HFFc6 (cell line): ENCODE measurements at regions not wholly inside any gene's neighbourhood (a gene's known extent, or its start where the extent isn't known, plus 50 kb on each side); places are given as distances from the start of the nearest gene placed in this dataset.

Source experiments
- DNase-seq: peaks from one replicate; pipeline ENCODE4 v3.0.0-alpha.2; 2018
- H3K27ac Mint-ChIP-seq: 2 replicates; pipeline ENCODE4 v1.8.0; 2020; ENCODE audit warnings: mild to moderate bottlenecking, mixed read lengths
- H3K27me3 Mint-ChIP-seq: 2 replicates; pipeline ENCODE4 v1.8.0; 2021; ENCODE audit warnings: mild to moderate bottlenecking, moderate library complexity, mixed read lengths; ENCODE audit not compliant: insufficient read depth
- H3K36me3 Mint-ChIP-seq: 2 replicates; pipeline ENCODE4 v1.8.0; 2021; ENCODE audit warnings: low read depth, mixed read lengths
- H3K4me1 Mint-ChIP-seq: 2 replicates; pipeline ENCODE4 v1.8.0; 2020; ENCODE audit warnings: low read depth, mixed read lengths
- H3K4me3 Mint-ChIP-seq: 2 replicates; pipeline ENCODE4 v1.8.0; 2020; ENCODE audit warnings: mild to moderate bottlenecking, moderate library complexity, mixed read lengths
- H3K9me3 Mint-ChIP-seq: 2 replicates; pipeline ENCODE4 v1.8.0; 2020; ENCODE audit warnings: mild to moderate bottlenecking, mixed read lengths
- CTCF ChIP-seq: fragments of 200-600 bp; sonication (generic); IDR thresholded peaks from 2 replicates; pipeline ENCODE4 v1.5.0; 2021; ENCODE audit warnings: antibody characterized with exemption, mild to moderate bottlenecking

- peaks cover 1% of the 10 kb centered on the region; the same call in 1 of the 2 replicates for H3K27me3 Mint-ChIP-seq
- no peak for DNase-seq
- H3K9me3 Mint-ChIP-seq: peaks cover 42% of the 10 kb centered on the region
- no peaks in the 10 kb centered on the region for H3K4me1 Mint-ChIP-seq
- H3K36me3 Mint-ChIP-seq: no peaks in the 10 kb centered on the region
- no peak overlapping the region for H3K27ac Mint-ChIP-seq
- TF ChIP-seq CTCF: no peak
- no peak overlapping the region for H3K4me3 Mint-ChIP-seq
Measured at GRCh38 chr17:22506231-22506630, 813.9 kb downstream of the KCNJ18 start.

- Mint-ChIP-seq H3K27ac (no peak overlapping the region), H3K27me3 (peaks cover 2% of the 10 kb centered on the region; the same call in 1 of the 2 replicates)
Measured at GRCh38 chr17:22506861-22507260, 814.5 kb downstream of the KCNJ18 start.

GRCh38 chr17:22507823-22508222 lies 815.5 kb downstream of the KCNJ18 start:
- H3K27ac Mint-ChIP-seq: no peak overlapping the region
- H3K9me3 Mint-ChIP-seq: peaks cover 39% of the 10 kb centered on the region
- DNase-seq: no peak
- H3K4me1 Mint-ChIP-seq: no peaks in the 10 kb centered on the region
- H3K4me3 Mint-ChIP-seq: no peak overlapping the region
- peaks cover 5% of the 10 kb centered on the region; the same call in 1 of the 2 replicates for H3K27me3 Mint-ChIP-seq
- no peak for TF ChIP-seq CTCF
- no peaks in the 10 kb centered on the region for H3K36me3 Mint-ChIP-seq

More at GRCh38 chr17:22506861-22507260, 814.5 kb downstream of the KCNJ18 start:
- no peak for DNase-seq
- H3K4me1 Mint-ChIP-seq: no peaks in the 10 kb centered on the region
- H3K9me3 Mint-ChIP-seq: peaks cover 42% of the 10 kb centered on the region
- no peak overlapping the region for H3K4me3 Mint-ChIP-seq
- H3K36me3 Mint-ChIP-seq: no peaks in the 10 kb centered on the region
- no peak for TF ChIP-seq CTCF

GRCh38 chr17:22510504-22510903 lies 818.2 kb downstream of the KCNJ18 start:
- TF ChIP-seq CTCF: no peak
- H3K4me3 Mint-ChIP-seq: no peak overlapping the region
- no peaks in the 10 kb centered on the region for H3K4me1 Mint-ChIP-seq
- H3K27ac Mint-ChIP-seq: no peak overlapping the region
- no peaks in the 10 kb centered on the region for H3K36me3 Mint-ChIP-seq
- H3K27me3 Mint-ChIP-seq: peaks cover 4% of the 10 kb centered on the region; the same call in 1 of the 2 replicates
- DNase-seq: no peak
- peaks cover 43% of the 10 kb centered on the region for H3K9me3 Mint-ChIP-seq

GRCh38 chr17:22511431-22511830 lies 819.1 kb downstream of the KCNJ18 start:
- Mint-ChIP-seq H3K9me3 (peaks cover 43% of the 10 kb centered on the region), H3K4me1 (no peaks in the 10 kb centered on the region), H3K4me3 (no peak overlapping the region), H3K27me3 (peaks cover 4% of the 10 kb centered on the region; the same call in 1 of the 2 replicates), H3K27ac (no peak overlapping the region), H3K36me3 (no peaks in the 10 kb centered on the region)
- no peak for TF ChIP-seq CTCF
- DNase-seq: no peak

GRCh38 chr17:22512057-22512456 lies 819.7 kb downstream of the KCNJ18 start:
- Mint-ChIP-seq H3K36me3 (no peaks in the 10 kb centered on the region), H3K4me3 (no peak overlapping the region), H3K4me1 (no peaks in the 10 kb centered on the region), H3K27me3 (peaks cover 4% of the 10 kb centered on the region; the same call in 1 of the 2 replicates), H3K27ac (no peak overlapping the region), H3K9me3 (peaks cover 43% of the 10 kb centered on the region)
- TF ChIP-seq CTCF: no peak
- DNase-seq: no peak
